ENCODE measurements at regions not wholly inside any gene's neighbourhood (a gene's known extent, or its start where the extent isn't known, plus 50 kb on each side); places are given as distances from the start of the nearest gene placed in this dataset.

- DNase-seq (ENCODE audit: low read depth), result no peak
- no peak for TF ChIP-seq CTCF (IDR thresholded peaks at IDR 0.05; ENCODE audit: insufficient read depth, low read depth, low read length, missing control alignments)
- H3K4me3 ChIP-seq (ENCODE audit: low read depth, low read length), result no peak overlapping the region
These were observed 296.1 kb upstream of the MPDZ start for GRCh38 chr9:13575558-13575957.

- no peak for TF ChIP-seq CTCF (IDR thresholded peaks at IDR 0.05; ENCODE audit: insufficient read depth, low read depth, low read length, missing control alignments)
- no peak overlapping the region for H3K4me3 ChIP-seq (ENCODE audit: low read depth, low read length)
- no peak for DNase-seq (ENCODE audit: low read depth)
These were observed 290.8 kb upstream of the MPDZ start for GRCh38 chr9:13570068-13570974.

- no peak for TF ChIP-seq CTCF (IDR thresholded peaks at IDR 0.05; ENCODE audit: insufficient read depth, low read depth, low read length, missing control alignments)
- no peak for DNase-seq (ENCODE audit: low read depth)
- H3K4me3 ChIP-seq (ENCODE audit: low read depth, low read length), result no peak overlapping the region
These were observed 290.1 kb upstream of the MPDZ start for GRCh38 chr9:13569602-13570067.

GRCh38 chr9:13568841-13569601 is 289.5 kb upstream of the MPDZ start:
- H3K4me3 ChIP-seq (ENCODE audit: low read depth, low read length), result no peak overlapping the region
- no peak for DNase-seq (ENCODE audit: low read depth)
- no peak for TF ChIP-seq CTCF (IDR thresholded peaks at IDR 0.05; ENCODE audit: insufficient read depth, low read depth, low read length, missing control alignments)

GRCh38 chr9:13568405-13568804 is 288.9 kb upstream of the MPDZ start:
- H3K4me3 ChIP-seq (ENCODE audit: low read depth, low read length), result no peak overlapping the region
- no peak for TF ChIP-seq CTCF (IDR thresholded peaks at IDR 0.05; ENCODE audit: insufficient read depth, low read depth, low read length, missing control alignments)
- DNase-seq (ENCODE audit: low read depth), result no peak

- no peak overlapping the region for H3K4me3 ChIP-seq (ENCODE audit: low read depth, low read length)
- no peak for DNase-seq (ENCODE audit: low read depth)
- no peak for TF ChIP-seq CTCF (IDR thresholded peaks at IDR 0.05; ENCODE audit: insufficient read depth, low read depth, low read length, missing control alignments)
These were observed 288.3 kb upstream of the MPDZ start for GRCh38 chr9:13567833-13568232.
